Retinal pigment epithelial cell (primary cell): ENCODE measurements at regions not wholly inside any gene's neighbourhood (a gene's known extent, or its start where the extent isn't known, plus 50 kb on each side); places are given as distances from the start of the nearest gene placed in this dataset.

Experiments used
- DNase-seq: peaks from one replicate; pipeline ENCODE4 v3.0.0-alpha.2; 2010; ENCODE audit warnings: low read depth
- H3K4me3 ChIP-seq: 2 replicates; pipeline ENCODE4 v1.5.1; 2011; ENCODE audit warnings: mild to moderate bottlenecking, low read length, control low read depth, moderate library complexity
- TF ChIP-seq, protein P1 (sequence below): conservative IDR thresholded peaks from 2 replicates; pipeline ENCODE4 v1.5.1; 2011; ENCODE audit warnings: low read depth, low read length, control low read depth, inconsistent platforms

DNA sequence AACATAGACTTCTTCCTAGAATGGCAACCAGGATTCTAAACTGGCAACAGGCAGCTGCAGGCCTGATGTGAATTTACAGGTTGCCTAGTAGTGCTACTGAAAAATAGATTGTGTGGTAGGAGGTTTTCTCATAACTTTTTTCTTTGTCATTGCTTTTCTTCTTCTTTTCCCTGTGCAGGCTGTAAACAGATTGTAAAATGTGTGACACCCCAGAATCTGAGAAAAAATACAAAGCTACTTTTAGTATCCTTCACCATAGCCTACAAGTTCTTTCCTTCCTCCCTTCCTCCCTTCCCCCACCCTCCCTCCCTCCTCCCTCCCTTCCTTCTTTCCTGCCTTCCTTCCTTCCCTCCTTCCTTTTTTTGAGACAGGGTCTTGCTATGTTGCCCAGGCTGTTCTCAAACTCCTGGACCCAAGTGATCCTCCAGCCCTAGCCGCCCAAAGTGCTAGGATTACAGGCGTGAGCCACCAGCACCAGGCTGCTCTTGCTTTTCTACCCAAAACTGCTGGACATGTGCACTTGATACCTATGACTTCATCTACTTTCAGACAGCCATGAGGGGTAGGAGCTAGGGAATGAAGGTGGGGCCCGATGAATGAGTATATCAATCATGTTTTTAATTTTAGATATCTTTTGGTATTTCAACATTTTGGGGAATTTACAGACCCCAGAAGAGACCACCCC lies 114.2 kb upstream of the EEA1 start:
- TF ChIP-seq, protein P1, sequence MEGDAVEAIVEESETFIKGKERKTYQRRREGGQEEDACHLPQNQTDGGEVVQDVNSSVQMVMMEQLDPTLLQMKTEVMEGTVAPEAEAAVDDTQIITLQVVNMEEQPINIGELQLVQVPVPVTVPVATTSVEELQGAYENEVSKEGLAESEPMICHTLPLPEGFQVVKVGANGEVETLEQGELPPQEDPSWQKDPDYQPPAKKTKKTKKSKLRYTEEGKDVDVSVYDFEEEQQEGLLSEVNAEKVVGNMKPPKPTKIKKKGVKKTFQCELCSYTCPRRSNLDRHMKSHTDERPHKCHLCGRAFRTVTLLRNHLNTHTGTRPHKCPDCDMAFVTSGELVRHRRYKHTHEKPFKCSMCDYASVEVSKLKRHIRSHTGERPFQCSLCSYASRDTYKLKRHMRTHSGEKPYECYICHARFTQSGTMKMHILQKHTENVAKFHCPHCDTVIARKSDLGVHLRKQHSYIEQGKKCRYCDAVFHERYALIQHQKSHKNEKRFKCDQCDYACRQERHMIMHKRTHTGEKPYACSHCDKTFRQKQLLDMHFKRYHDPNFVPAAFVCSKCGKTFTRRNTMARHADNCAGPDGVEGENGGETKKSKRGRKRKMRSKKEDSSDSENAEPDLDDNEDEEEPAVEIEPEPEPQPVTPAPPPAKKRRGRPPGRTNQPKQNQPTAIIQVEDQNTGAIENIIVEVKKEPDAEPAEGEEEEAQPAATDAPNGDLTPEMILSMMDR, result no peak
- no peak for DNase-seq
- H3K4me3 ChIP-seq, result no peak overlapping the region

GRCh38 chr12:93043877-93044209 lies 114.7 kb upstream of the EEA1 start:
- no peak overlapping the region for H3K4me3 ChIP-seq
- no peak for DNase-seq
- TF ChIP-seq, protein P1, result no peak

DNA sequence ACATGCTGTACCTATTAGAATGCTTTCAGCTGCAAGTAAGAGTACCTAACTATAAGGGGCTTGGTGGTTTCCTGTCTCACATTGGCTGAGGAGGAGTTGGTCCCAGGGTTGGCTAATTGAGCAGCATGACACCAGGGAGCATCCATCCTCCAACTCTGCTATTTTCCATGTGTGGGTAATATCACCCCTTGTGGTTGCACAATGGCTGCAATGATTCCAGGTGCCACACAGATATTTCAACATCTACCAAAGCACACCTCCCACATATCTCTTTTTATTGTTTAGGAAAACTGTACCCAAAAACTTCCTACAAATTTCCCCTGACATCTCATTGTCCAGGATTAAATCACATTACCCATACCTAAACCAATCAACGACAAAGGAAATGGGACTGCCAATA lies 118.0 kb upstream of the EEA1 start:
- TF ChIP-seq, protein P1, result no peak
- no peak for DNase-seq
- H3K4me3 ChIP-seq, result no peak overlapping the region

DNA sequence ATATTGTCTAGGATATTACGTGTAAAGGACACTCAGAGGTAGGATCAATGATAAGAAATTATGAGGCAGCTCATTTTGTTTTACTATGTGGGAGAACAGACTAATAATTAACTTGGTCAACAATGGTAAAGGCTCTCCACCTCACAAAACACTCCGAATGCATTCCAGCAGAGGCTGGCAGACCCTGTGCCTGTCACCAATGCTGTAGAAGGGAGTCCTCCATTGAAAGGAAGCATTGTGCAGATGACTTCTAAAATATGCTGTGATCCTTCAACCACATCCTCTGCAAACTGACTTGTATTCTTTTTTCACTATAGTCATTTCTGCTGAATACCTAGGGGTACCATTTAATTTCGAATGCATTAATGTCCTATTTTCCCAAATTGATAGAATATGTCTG lies 119.6 kb upstream of the EEA1 start:
- TF ChIP-seq, protein P1, result no peak
- no peak overlapping the region for H3K4me3 ChIP-seq
- DNase-seq, result no peak

DNA sequence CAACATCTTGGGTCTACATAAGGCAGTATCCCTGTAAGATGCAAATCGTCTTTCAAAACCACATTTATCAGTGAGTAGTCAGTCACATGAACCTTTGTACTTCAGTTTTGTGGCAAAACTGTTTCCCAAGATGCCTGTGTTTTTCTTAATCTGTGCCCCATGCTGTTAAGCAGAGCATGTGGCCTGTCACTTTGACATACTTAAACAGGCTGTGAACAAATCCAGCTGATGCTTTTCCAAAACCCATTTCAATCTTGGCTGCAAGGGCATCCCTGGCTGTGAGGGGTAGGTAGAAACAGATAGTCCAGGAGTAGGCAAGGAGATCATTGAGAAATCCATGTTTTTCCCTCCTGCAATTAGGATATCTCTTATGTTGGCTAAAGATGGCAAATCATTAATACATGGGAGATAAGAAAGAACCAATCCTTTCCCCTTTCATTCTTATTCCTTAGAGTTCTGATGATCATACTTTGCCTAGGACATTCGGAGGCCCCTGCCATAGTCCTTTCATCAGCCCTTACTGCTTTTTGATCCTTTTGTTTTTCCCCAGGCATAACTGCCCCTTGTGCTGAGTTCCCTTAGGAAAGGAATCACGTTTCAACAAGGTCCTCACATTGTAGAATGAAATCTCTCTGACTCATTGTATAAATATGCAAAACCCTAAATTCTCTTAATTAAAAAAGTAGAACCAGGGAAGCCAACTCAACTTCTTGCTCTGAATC lies 121.1 kb upstream of the EEA1 start:
- peak; percentile 77 for DNase-seq
- H3K4me3 ChIP-seq, result no peak overlapping the region
- TF ChIP-seq, protein P1, result no peak

GRCh38 chr12:93050748-93051081 lies 121.6 kb upstream of the EEA1 start:
- H3K4me3 ChIP-seq, result no peak overlapping the region
- TF ChIP-seq, protein P1, result no peak
- DNase-seq, result no peak

- H3K4me3 ChIP-seq, result no peak overlapping the region
Observed at GRCh38 chr12:93054021-93054420, 124.9 kb upstream of the EEA1 start.

More at GRCh38 chr12:93054021-93054420, 124.9 kb upstream of the EEA1 start:
- TF ChIP-seq, protein P1, result no peak
- no peak for DNase-seq
